GM12873 (cell line): ENCODE measurements at regions not wholly inside any gene's neighbourhood (a gene's known extent, or its start where the extent isn't known, plus 50 kb on each side); places are given as distances from the start of the nearest gene placed in this dataset.

Source experiments
- TF ChIP-seq, protein P1 (sequence below): IDR thresholded peaks from 2 replicates; pipeline ENCODE4 v1.5.1; 2012; ENCODE audit warnings: low read depth, mild to moderate bottlenecking, moderate library complexity, low read length, control low read depth; ENCODE audit not compliant: insufficient read depth; ENCODE audit errors: missing control alignments

GRCh38 chr6:170144571-170145271 lies 146.2 kb downstream of the DLL1 start:
- TF ChIP-seq, protein P1, sequence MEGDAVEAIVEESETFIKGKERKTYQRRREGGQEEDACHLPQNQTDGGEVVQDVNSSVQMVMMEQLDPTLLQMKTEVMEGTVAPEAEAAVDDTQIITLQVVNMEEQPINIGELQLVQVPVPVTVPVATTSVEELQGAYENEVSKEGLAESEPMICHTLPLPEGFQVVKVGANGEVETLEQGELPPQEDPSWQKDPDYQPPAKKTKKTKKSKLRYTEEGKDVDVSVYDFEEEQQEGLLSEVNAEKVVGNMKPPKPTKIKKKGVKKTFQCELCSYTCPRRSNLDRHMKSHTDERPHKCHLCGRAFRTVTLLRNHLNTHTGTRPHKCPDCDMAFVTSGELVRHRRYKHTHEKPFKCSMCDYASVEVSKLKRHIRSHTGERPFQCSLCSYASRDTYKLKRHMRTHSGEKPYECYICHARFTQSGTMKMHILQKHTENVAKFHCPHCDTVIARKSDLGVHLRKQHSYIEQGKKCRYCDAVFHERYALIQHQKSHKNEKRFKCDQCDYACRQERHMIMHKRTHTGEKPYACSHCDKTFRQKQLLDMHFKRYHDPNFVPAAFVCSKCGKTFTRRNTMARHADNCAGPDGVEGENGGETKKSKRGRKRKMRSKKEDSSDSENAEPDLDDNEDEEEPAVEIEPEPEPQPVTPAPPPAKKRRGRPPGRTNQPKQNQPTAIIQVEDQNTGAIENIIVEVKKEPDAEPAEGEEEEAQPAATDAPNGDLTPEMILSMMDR: no peak

- TF ChIP-seq, protein P1: no peak
Observed at GRCh38 chr6:170143401-170144150, 147.3 kb downstream of the DLL1 start.

- TF ChIP-seq, protein P1: no peak
Observed at GRCh38 chr6:170142559-170142958, 148.3 kb downstream of the DLL1 start.

DNA sequence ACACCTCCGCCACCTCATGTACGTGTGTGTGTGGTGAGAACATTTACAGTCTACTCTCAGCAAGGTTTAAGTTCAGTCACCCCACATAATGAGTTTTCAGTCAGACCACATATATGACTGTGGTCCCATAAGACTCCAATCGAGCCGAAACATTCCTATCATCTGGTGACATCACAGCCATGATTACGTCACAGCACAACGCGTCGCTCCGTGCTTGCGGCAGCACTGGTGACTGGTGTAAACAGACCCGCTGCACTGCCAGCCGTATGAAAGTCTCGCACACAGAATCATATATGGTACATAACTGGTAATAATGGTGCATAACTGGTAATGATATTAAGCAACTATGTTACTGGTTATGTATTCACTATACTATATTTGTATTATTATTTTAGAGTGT lies 150.7 kb downstream of the DLL1 start:
- TF ChIP-seq, protein P1: no peak

GRCh38 chr6:170139531-170139930 lies 151.3 kb downstream of the DLL1 start:
- TF ChIP-seq, protein P1: no peak

- TF ChIP-seq, protein P1: no peak
Observed at GRCh38 chr6:170137911-170138910, 152.7 kb downstream of the DLL1 start.
